NCI-H82 treated with DMSO at 0.1 percent for 48 hours (cell line): ENCODE measurements at regions not wholly inside any gene's neighbourhood (a gene's known extent, or its start where the extent isn't known, plus 50 kb on each side); places are given as distances from the start of the nearest gene placed in this dataset.
"Not testable (repeated sequence)": the region's sequence is repeated elsewhere in the genome, so short reads cannot be mapped to it uniquely, and the experiment has no call there.

Source experiments
- DNase-seq: peaks from one replicate; lab custom pipeline; 2025; ENCODE audit not compliant: unreplicated experiment; lab: John Stamatoyannopoulos, UW

- DNase-seq, result peak; percentile 43
These were observed 116.3 kb upstream of the CHD6 start for GRCh38 chr20:41734506-41734945.

- DNase-seq, result no peak
These were observed 115.0 kb upstream of the CHD6 start for GRCh38 chr20:41733151-41733550.

GRCh38 chr20:41731198-41731597 is 113.0 kb upstream of the CHD6 start:
- DNase-seq, result not testable (repeated sequence)

GRCh38 chr20:41727681-41728080 is 109.5 kb upstream of the CHD6 start:
- DNase-seq, result not testable (repeated sequence)

- DNase-seq, result no peak
These were observed 108.5 kb upstream of the CHD6 start for GRCh38 chr20:41726727-41727126.

GRCh38 chr20:41719151-41719550 is 101.0 kb upstream of the CHD6 start:
- DNase-seq, result no peak

- DNase-seq, result peak; percentile 96
These were observed 99.3 kb upstream of the CHD6 start for GRCh38 chr20:41717483-41717882.

GRCh38 chr20:41716911-41717310 is 98.7 kb upstream of the CHD6 start:
- no peak for DNase-seq

GRCh38 chr20:41716436-41716835 is 98.3 kb upstream of the CHD6 start:
- no peak for DNase-seq

- no peak for DNase-seq
These were observed 97.3 kb upstream of the CHD6 start for GRCh38 chr20:41715526-41715925.

GRCh38 chr20:41714030-41714429 is 95.9 kb upstream of the CHD6 start:
- no peak for DNase-seq

- no peak for DNase-seq
These were observed 86.7 kb upstream of the CHD6 start for GRCh38 chr20:41704896-41705295.

GRCh38 chr20:41702647-41703046 is 84.5 kb upstream of the CHD6 start:
- no peak for DNase-seq

GRCh38 chr20:41701588-41702348 is 83.6 kb upstream of the CHD6 start:
- DNase-seq, result no peak

- not testable (repeated sequence) for DNase-seq
These were observed 81.5 kb upstream of the CHD6 start for GRCh38 chr20:41699673-41700072.

- peak; percentile 52 for DNase-seq
These were observed 79.8 kb upstream of the CHD6 start for GRCh38 chr20:41697861-41698559.

GRCh38 chr20:41696428-41696827 is 78.3 kb upstream of the CHD6 start:
- no peak for DNase-seq

GRCh38 chr20:41694796-41695195 is 76.6 kb upstream of the CHD6 start:
- no peak for DNase-seq

- DNase-seq, result peak; percentile 94
These were observed 75.2 kb upstream of the CHD6 start for GRCh38 chr20:41693136-41693979.

GRCh38 chr20:41692479-41693135 is 74.4 kb upstream of the CHD6 start:
- peak; percentile 92 for DNase-seq

- no peak for DNase-seq
These were observed 73.3 kb upstream of the CHD6 start for GRCh38 chr20:41691443-41691842.
